ENCODE measurements at regions not wholly inside any gene's neighbourhood (a gene's known extent, or its start where the extent isn't known, plus 50 kb on each side); places are given as distances from the start of the nearest gene placed in this dataset.

DNA sequence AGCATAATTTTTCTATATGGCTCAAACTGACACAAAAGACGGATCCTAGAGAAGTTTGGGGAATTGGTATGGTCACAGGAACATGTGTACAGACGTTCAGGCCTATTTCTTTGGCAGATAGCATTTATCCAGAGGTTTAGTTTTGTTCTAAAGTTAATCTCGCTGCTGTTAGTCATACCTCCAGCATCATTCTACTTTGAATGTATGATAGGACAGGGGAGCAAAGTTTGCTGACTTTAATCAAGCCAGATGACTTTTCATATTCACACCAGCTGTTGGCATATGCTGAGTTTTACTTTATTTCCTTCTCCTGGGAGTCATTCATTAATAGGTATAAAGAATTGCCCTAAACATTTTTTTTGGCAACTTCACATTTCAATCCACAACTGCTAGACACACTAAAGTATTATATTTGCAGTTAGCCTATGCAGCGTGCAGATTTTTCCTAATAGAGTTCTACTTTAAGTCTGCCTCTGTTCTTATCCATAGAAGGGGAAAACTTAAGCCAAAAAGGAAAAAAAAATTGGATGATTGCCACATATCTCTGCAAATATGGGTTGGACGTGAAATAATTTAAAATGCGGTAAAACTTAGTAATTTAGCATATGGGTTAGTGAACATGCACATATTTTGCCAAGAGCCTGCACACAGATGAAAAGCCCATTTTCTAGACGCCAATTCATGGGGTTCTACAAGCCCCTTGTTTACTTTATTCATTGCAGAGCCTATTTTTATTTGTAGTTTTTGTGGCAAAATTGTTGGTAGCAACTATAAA, 213.1 kb downstream of the C7orf25 start:
- TF ChIP-seq CTCF (IDR thresholded peaks at IDR 0.05; ENCODE audit: insufficient read depth, low read length, poor library complexity, severe bottlenecking) (no peak), EZH2phosphoT487 (conservative IDR thresholded peaks at IDR 0.05; ENCODE audit: low read length) (no peak)

Measured in SU-DHL-6 (cell line).